ENCODE measurements at regions not wholly inside any gene's neighbourhood (a gene's known extent, or its start where the extent isn't known, plus 50 kb on each side); places are given as distances from the start of the nearest gene placed in this dataset.

- no peak overlapping the region for H2AFZ ChIP-seq (ENCODE audit: low read depth, low read length)
- POLR2A ChIA-PET: no interaction called here
- no peak for DNase-seq (ENCODE audit: low read depth, low spot score)
These were observed 423.0 kb upstream of the KIF2A start for GRCh38 chr5:61882901-61883500.

More at GRCh38 chr5:61882901-61883500, 423.0 kb upstream of the KIF2A start:
- no peak overlapping the region for H3K4me2 ChIP-seq (ENCODE audit: insufficient read depth, low read length)
- BruUV-seq (replicated peaks): no TSS peak
- intact Hi-C loops (cut with micrococcal nuclease) (no loop called here), dilution Hi-C loops (cut with MboI; ENCODE audit: extremely low pct_ligation_motif_present, low sequenced_read_pairs) (no loop called here)
- CTCF ChIA-PET: no interaction called here
- H3K27ac ChIP-seq (ENCODE audit: insufficient read depth, low read depth, low read length): no peak overlapping the region
- H3K27me3 ChIP-seq (ENCODE audit: control insufficient read depth in 2 of 2, insufficient read depth in 2 of 2, low read length in 2 of 2): no peaks in the 10 kb centered on the region
- no peaks in the 10 kb centered on the region for H3K79me2 ChIP-seq (ENCODE audit: control insufficient read depth, insufficient read depth, low read length)
- TF ChIP-seq POLR2AphosphoS5 (IDR thresholded peaks at IDR 0.05; ENCODE audit: insufficient read depth, low read depth, low read length): no peak
- TF ChIP-seq POLR2A (IDR thresholded peaks at IDR 0.05; ENCODE audit: low read depth, low read length): no peak
- TF ChIP-seq, protein P1, sequence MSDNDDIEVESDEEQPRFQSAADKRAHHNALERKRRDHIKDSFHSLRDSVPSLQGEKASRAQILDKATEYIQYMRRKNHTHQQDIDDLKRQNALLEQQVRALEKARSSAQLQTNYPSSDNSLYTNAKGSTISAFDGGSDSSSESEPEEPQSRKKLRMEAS (IDR thresholded peaks at IDR 0.05; ENCODE audit: insufficient read depth, insufficient read length): no peak
- TF ChIP-seq MYC (IDR thresholded peaks at IDR 0.05; ENCODE audit: low read depth, low read length): no peak
- no peak for TF ChIP-seq GATA2 (IDR thresholded peaks at IDR 0.05; ENCODE audit: insufficient read depth, insufficient read length, low read depth, low read length)
- TF ChIP-seq, protein P2, sequence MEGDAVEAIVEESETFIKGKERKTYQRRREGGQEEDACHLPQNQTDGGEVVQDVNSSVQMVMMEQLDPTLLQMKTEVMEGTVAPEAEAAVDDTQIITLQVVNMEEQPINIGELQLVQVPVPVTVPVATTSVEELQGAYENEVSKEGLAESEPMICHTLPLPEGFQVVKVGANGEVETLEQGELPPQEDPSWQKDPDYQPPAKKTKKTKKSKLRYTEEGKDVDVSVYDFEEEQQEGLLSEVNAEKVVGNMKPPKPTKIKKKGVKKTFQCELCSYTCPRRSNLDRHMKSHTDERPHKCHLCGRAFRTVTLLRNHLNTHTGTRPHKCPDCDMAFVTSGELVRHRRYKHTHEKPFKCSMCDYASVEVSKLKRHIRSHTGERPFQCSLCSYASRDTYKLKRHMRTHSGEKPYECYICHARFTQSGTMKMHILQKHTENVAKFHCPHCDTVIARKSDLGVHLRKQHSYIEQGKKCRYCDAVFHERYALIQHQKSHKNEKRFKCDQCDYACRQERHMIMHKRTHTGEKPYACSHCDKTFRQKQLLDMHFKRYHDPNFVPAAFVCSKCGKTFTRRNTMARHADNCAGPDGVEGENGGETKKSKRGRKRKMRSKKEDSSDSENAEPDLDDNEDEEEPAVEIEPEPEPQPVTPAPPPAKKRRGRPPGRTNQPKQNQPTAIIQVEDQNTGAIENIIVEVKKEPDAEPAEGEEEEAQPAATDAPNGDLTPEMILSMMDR (IDR thresholded peaks at IDR 0.05; ENCODE audit: extremely low read depth in 1 of 2, insufficient read depth in 1 of 2, low read depth in 1 of 2, low read length in 2 of 2): no peak
- no peak for TF ChIP-seq FOS (IDR thresholded peaks at IDR 0.05; ENCODE audit: borderline replicate concordance, insufficient read depth, low read length)
- TF ChIP-seq EZH2 (IDR thresholded peaks at IDR 0.05; ENCODE audit: borderline replicate concordance, low read depth, low read length, severe bottlenecking): no peak
- TF ChIP-seq JUN (IDR thresholded peaks at IDR 0.05; ENCODE audit: borderline replicate concordance, insufficient read depth, insufficient read length, low read depth): no peak
- no peaks in the 10 kb centered on the region for H3K4me1 ChIP-seq (ENCODE audit: control insufficient read depth, extremely low read depth, insufficient read depth, low read length)
- no peak overlapping the region for H3K9ac ChIP-seq (replicated peaks; ENCODE audit: extremely low read depth, insufficient read depth, low read length)
- no peaks in the 10 kb centered on the region for H4K20me1 ChIP-seq (replicated peaks; ENCODE audit: control insufficient read depth, extremely low read depth, insufficient read depth, low read length)
- no peaks in the 10 kb centered on the region for H3K9me1 ChIP-seq (replicated peaks; ENCODE audit: control insufficient read depth, extremely low read depth, insufficient read depth, low read length)
- no peak overlapping the region for H3K4me3 ChIP-seq (replicated peaks in 1 of 3; ENCODE audit: insufficient read depth in 1 of 3, low read depth in 1 of 3, low read length in 3 of 3)
- FAIRE-seq: no peak
- H3K36me3 ChIP-seq (ENCODE audit: control insufficient read depth in 2 of 2, extremely low read depth in 1 of 2, insufficient read depth in 2 of 2, low read length in 2 of 2): no peaks in the 10 kb centered on the region
- H3K9me3 ChIP-seq (replicated peaks; ENCODE audit: control insufficient read depth, insufficient read depth, low read length): no peaks in the 10 kb centered on the region
